SK-N-SH treated with all-trans-retinoic acid at 6 μM for 48 hours (cell line): ENCODE measurements at regions not wholly inside any gene's neighbourhood (a gene's known extent, or its start where the extent isn't known, plus 50 kb on each side); places are given as distances from the start of the nearest gene placed in this dataset.
"Not testable (repeated sequence)": the region's sequence is repeated elsewhere in the genome, so short reads cannot be mapped to it uniquely, and the experiment has no call there.

Experiments used
- ATAC-seq: fragments of 200-7000 bp; cut with Tn5 transposase; 3 replicates; pipeline ENCODE4 v1.9.1; 2020; ENCODE audit warnings: mild to moderate bottlenecking, moderate library complexity
- ARNTL ChIP-seq: fragments of 450-650 bp; formaldehyde crosslinking; IDR thresholded peaks from 2 replicates; pipeline ENCODE4 v1.5.0; 2020; ENCODE audit warnings: low read depth, mild to moderate bottlenecking, moderate library complexity, borderline replicate concordance
- CREB5 ChIP-seq: fragments of 250-450 bp; sonication (Bioruptor Pico); IDR thresholded peaks from 2 replicates; pipeline ENCODE4 v1.5.1; 2020; ENCODE audit warnings: low read depth, mild to moderate bottlenecking, moderate library complexity
- CSRNP3 ChIP-seq: fragments of 250-450 bp; sonication (Bioruptor Pico); IDR thresholded peaks from 2 replicates; pipeline ENCODE4 v1.5.1; 2021; ENCODE audit warnings: mild to moderate bottlenecking, moderate library complexity
- ESRRG ChIP-seq: fragments of 250-450 bp; sonication (Bioruptor Pico); IDR thresholded peaks from 2 replicates; pipeline ENCODE4 v1.6.1; 2021; ENCODE audit warnings: mild to moderate bottlenecking
- ISL1 ChIP-seq: fragments of 250-450 bp; sonication (Bioruptor Pico); IDR thresholded peaks from 2 replicates; pipeline ENCODE4 v2.1.2; 2022; ENCODE audit warnings: mild to moderate bottlenecking, moderate library complexity
- OSR1 ChIP-seq: fragments of 250-450 bp; sonication (Bioruptor Pico); IDR thresholded peaks from 2 replicates; pipeline ENCODE4 v1.8.0; 2022; ENCODE audit warnings: moderate library complexity, mild to moderate bottlenecking, inconsistent platforms
- PATZ1 ChIP-seq: fragments of 250-450 bp; sonication (Bioruptor Pico); IDR thresholded peaks from 2 replicates; pipeline ENCODE4 v1.8.0; 2020; ENCODE audit warnings: mild to moderate bottlenecking, moderate library complexity, borderline replicate concordance
- POU6F1 ChIP-seq: fragments of 250-450 bp; sonication (Bioruptor Pico); IDR thresholded peaks from 2 replicates; pipeline ENCODE4 v1.8.0; 2021; ENCODE audit warnings: low read depth, mild to moderate bottlenecking, moderate library complexity, borderline replicate concordance
- PPARA ChIP-seq: fragments of 250-450 bp; sonication (Bioruptor Pico); IDR thresholded peaks from 2 replicates; pipeline ENCODE4 v1.5.0; 2020; ENCODE audit warnings: mild to moderate bottlenecking, borderline replicate concordance
- RARB ChIP-seq: fragments of 250-450 bp; sonication (Bioruptor Pico); IDR thresholded peaks from 2 replicates; pipeline ENCODE4 v1.8.0; 2021; ENCODE audit warnings: mild to moderate bottlenecking, moderate library complexity
- SNAI2 ChIP-seq: fragments of 250-450 bp; sonication (Bioruptor Pico); IDR thresholded peaks from 2 replicates; pipeline ENCODE4 v1.5.0; 2020; ENCODE audit warnings: mild to moderate bottlenecking, moderate library complexity
- TCF4 ChIP-seq: fragments of 250-450 bp; sonication (Bioruptor Pico); IDR thresholded peaks from 2 replicates; pipeline ENCODE4 v1.8.0; 2021; ENCODE audit warnings: mild to moderate bottlenecking, moderate library complexity, borderline replicate concordance
- TSHZ2 ChIP-seq: fragments of 250-450 bp; sonication (Bioruptor Pico); IDR thresholded peaks from 2 replicates; pipeline ENCODE4 v1.5.0; 2020; ENCODE audit warnings: mild to moderate bottlenecking, moderate library complexity
- ZC3H10 ChIP-seq: fragments of 250-450 bp; sonication (Bioruptor Pico); IDR thresholded peaks from 2 replicates; pipeline ENCODE4 v1.5.1; 2021; ENCODE audit warnings: mild to moderate bottlenecking, moderate library complexity
- ZFP3 ChIP-seq: fragments of 250-450 bp; sonication (Bioruptor Pico); IDR thresholded peaks from 2 replicates; pipeline ENCODE4 v1.5.0; 2020; ENCODE audit warnings: mild to moderate bottlenecking, moderate library complexity
- ZFP30 ChIP-seq: fragments of 450-650 bp; formaldehyde crosslinking; IDR thresholded peaks from 2 replicates; pipeline ENCODE4 v1.5.0; 2022; ENCODE audit warnings: mild to moderate bottlenecking, moderate library complexity
- ZNF565 ChIP-seq: fragments of 450-650 bp; formaldehyde crosslinking; conservative IDR thresholded peaks from 2 replicates; pipeline ENCODE4 v1.5.0; 2020; ENCODE audit warnings: low read depth, mild to moderate bottlenecking, moderate library complexity
- ZNF8 ChIP-seq: fragments of 450-650 bp; formaldehyde crosslinking; IDR thresholded peaks from 2 replicates; pipeline ENCODE4 v1.5.0; 2020; ENCODE audit warnings: mild to moderate bottlenecking, moderate library complexity

GRCh38 chr2:7759898-7760297 lies 842.7 kb downstream of the RNF144A start:
- TF ChIP-seq CREB5 (CRISPR knock-in tag) (no peak), OSR1 (CRISPR knock-in tag) (no peak), TCF4 (CRISPR knock-in tag) (no peak), TSHZ2 (CRISPR knock-in tag) (no peak)
- TF ChIP-seq, all 23 proteins: peak for 0
- no peak for ATAC-seq

GRCh38 chr2:7763418-7763817 lies 846.2 kb downstream of the RNF144A start:
- ATAC-seq = not testable (repeated sequence)

GRCh38 chr2:7765236-7765635 lies 848.0 kb downstream of the RNF144A start:
- no peak for TF ChIP-seq TSHZ2 (CRISPR knock-in tag)
- no peak for TF ChIP-seq ZFP30 (CRISPR knock-in tag)
- TF ChIP-seq ESRRG (CRISPR knock-in tag) = no peak
- TF ChIP-seq ISL1 = no peak
- no peak for TF ChIP-seq ZC3H10
- no peak for TF ChIP-seq RARB (CRISPR knock-in tag)
- no peak for TF ChIP-seq CSRNP3 (CRISPR knock-in tag)
- no peak for TF ChIP-seq PPARA (CRISPR knock-in tag)
- no peak for TF ChIP-seq SNAI2 (CRISPR knock-in tag)
- TF ChIP-seq POU6F1 (CRISPR knock-in tag) = no peak
- no peak for TF ChIP-seq ARNTL (CRISPR knock-in tag)
- no peak for ATAC-seq

- ATAC-seq = no peak
- no peak for TF ChIP-seq ZNF565 (CRISPR knock-in tag)
- TF ChIP-seq ZNF8 (CRISPR knock-in tag) = no peak
- no peak for TF ChIP-seq ZC3H10
- TF ChIP-seq PPARA (CRISPR knock-in tag) = no peak
- TF ChIP-seq PATZ1 (CRISPR knock-in tag) = no peak
- TF ChIP-seq TCF4 (CRISPR knock-in tag) = no peak
- TF ChIP-seq ZFP3 = no peak
- no peak for TF ChIP-seq POU6F1 (CRISPR knock-in tag)
- no peak for TF ChIP-seq ISL1
- TF ChIP-seq TSHZ2 (CRISPR knock-in tag) = no peak
These were observed 849.0 kb downstream of the RNF144A start for GRCh38 chr2:7766088-7766722.
